ENCODE measurements at regions not wholly inside any gene's neighbourhood (a gene's known extent, or its start where the extent isn't known, plus 50 kb on each side); places are given as distances from the start of the nearest gene placed in this dataset.

DNA sequence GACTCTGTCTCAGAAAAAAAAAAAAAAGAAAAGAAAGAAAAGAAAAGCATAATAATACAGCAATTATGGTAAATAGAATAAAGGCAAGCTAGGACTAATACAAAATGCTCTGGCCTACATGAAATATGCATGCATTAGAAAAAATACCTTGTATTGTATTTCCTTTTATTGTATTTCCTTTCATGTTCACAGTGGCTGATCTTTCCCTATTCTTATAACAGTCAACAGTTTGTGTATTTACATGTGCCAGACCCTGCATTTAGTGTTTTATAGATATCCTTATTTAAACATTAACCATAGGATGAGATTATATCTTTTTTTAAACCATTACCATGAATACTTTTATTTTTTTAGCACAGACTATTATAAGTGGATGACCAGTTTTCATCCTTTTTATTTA, 56.3 kb upstream of the ARL15 start:
- DNase-seq: no peak

DNA sequence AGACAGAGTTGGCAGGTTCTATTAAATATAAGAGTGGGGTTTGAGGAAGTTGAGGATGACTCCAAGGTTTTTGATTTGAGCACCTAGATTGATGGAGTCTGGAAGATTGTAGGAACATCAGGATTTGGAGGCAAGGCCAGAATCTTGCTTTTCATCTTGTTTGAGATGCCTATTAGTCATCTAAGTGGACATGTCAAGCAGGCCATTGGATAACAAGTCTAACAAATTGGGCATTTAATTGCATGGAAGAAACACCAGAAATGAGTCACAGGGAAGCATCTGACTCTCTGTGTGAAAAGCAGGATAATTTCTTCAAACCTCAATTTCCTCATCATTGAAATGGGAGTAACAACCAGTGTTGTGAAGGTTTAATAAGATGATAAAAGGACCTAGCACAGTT, 53.3 kb upstream of the ARL15 start:
- no peak for DNase-seq

DNA sequence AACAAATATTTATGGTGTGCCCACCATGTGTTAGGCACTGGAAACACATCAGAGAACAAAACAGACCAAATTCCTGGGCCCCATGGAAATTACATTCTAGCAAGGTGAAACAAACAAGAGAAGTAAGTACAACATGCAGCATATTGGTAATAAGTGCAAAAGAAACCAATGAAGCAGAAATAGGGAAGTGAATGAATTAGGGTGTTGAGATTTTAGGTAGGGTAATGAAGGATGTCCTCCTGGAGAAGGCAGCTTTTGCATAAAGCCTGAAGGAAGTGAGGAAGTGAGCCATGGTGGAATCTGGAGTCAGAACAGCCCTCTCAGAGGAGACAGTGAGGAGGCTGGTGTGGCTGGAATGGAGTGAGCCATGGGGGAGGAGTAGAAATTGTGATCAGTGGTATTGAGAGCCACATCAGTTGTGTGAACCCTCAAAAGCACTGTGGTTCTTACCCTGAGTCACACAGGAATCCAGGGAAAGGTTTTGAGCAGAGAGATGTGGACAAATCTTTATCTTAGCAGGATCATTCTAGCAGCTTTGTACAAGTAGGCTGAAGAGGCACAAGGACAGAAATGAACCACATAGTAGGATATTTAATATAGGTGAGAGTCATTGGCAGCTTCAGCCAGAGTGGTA, 52.7 kb upstream of the ARL15 start:
- no peak for DNase-seq

DNA sequence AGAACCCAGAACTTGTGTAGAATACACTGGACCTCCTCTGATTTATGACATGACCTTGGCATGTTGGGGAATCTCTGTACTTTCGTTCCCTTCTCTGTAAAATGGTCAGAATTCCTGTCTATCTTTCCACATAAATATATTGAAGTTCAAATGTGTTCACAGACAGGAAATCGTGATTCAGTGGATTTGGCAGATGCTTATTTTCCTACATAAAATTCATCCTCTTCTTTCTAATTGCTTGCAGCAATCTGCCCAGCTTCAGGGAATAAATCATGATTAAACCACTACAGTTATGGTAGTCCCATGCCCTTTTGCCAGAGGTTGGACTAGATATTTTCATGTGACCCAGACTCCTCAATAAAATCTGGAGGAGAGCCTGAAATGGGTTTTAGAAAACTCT, 52.1 kb upstream of the ARL15 start:
- DNase-seq: peak; percentile 52

DNA sequence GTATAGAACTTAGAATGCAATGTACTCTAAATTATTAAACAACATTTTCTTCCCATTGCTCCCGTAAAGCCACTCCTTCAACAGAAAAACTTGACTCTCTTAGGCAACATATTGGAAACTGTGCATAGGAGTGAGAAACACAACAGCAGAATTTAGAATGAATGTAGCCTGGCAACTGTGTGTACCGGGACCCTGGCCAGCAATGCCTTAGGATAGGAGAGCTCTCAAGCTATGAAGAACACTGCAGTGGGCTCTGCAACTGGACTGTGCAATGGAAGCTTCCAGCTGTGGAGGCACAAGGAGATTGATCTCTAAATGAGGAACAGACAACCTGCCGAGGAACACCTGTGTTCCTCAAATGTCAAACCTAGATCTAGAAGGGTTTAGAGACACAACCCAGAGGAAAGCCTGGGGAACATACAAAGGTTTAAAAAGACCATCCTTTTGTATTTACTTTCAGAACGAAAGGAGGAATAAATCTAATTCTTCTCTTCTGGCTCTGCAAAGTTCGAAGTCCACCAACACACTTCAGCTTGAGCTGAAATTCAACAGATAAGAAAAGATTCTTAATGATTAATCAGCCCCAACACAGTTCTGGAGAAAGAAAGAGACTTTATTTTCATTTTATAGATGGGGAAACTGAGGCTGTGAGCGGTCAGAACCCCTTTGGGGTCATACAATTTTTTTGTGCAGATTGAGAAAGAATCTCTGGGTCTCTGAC, 51.5 kb upstream of the ARL15 start:
- DNase-seq: no peak

DNA sequence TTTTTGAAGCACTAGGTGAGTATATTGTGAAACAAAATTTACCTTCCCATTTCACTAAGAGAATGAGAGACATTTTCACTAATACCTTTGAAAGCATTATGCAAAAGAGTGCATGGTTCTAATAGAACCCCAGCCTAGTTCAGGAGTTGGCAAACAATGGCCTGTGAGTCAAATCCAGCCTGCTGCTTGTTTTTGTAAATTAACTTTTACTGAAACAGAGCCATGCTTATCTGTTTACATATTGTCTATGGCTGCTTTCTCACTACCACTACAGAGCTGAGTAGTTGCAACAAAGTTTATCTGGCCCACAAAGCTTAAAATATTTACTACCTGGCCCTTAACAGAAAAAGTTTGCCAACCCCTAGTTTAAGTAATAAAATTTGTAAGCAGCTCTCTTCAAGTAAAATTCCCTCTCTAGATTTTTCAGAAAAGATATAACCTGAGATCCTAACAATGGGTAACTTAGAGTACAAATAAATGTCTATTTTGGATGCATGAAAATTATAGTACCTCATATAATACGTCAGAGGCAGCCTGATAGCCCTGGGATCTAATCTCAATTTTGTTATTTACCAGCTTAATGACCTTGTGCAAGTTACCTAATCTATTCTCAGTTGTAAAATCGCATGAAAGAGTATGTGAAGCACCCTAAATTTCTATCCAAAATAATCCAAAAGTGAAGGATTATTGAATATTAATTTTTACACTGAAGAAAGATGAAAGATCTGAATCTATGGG, 50.7 kb upstream of the ARL15 start:
- no peak for DNase-seq

Measured in dermis blood vessel endothelial cell (primary cell).